HG03064 (cell line): ENCODE measurements at regions not wholly inside any gene's neighbourhood (a gene's known extent, or its start where the extent isn't known, plus 50 kb on each side); places are given as distances from the start of the nearest gene placed in this dataset.
"Not testable (repeated sequence)": the region's sequence is repeated elsewhere in the genome, so short reads cannot be mapped to it uniquely, and the experiment has no call there.

Experiments used
- ATAC-seq: cut with Tn5 transposase; IDR thresholded peaks from one replicate; pipeline ENCODE4 v1.9.1; 2021; ENCODE audit warnings: low read depth; ENCODE audit not compliant: unreplicated experiment

GRCh38 chr12:67892259-67893021 is 96.8 kb upstream of the IFNG-AS1 start:
- ATAC-seq: no peak

GRCh38 chr12:67893022-67893580 is 96.1 kb upstream of the IFNG-AS1 start:
- no peak for ATAC-seq

- not testable (repeated sequence) for ATAC-seq
Measured at GRCh38 chr12:67900418-67900817, 88.8 kb upstream of the IFNG-AS1 start.

- ATAC-seq: no peak
Measured at GRCh38 chr12:67909091-67909531, 80.1 kb upstream of the IFNG-AS1 start.

- ATAC-seq: no peak
Measured at GRCh38 chr12:67909681-67910080, 79.6 kb upstream of the IFNG-AS1 start.

- ATAC-seq: no peak
Measured at GRCh38 chr12:67910360-67911274, 78.6 kb upstream of the IFNG-AS1 start.

- ATAC-seq: no peak
Measured at GRCh38 chr12:67911275-67911600, 78.0 kb upstream of the IFNG-AS1 start.

GRCh38 chr12:67911789-67912188 is 77.5 kb upstream of the IFNG-AS1 start:
- no peak for ATAC-seq

- no peak for ATAC-seq
Measured at GRCh38 chr12:67915335-67915851, 73.9 kb upstream of the IFNG-AS1 start.

- no peak for ATAC-seq
Measured at GRCh38 chr12:67916266-67916970, 72.8 kb upstream of the IFNG-AS1 start.

GRCh38 chr12:67917811-67918210 is 71.4 kb upstream of the IFNG-AS1 start:
- no peak for ATAC-seq

GRCh38 chr12:67918441-67918840 is 70.8 kb upstream of the IFNG-AS1 start:
- no peak for ATAC-seq

GRCh38 chr12:67919406-67919805 is 69.8 kb upstream of the IFNG-AS1 start:
- ATAC-seq: no peak

- no peak for ATAC-seq
Measured at GRCh38 chr12:67920413-67920812, 68.8 kb upstream of the IFNG-AS1 start.

- ATAC-seq: no peak
Measured at GRCh38 chr12:67921286-67921685, 68.0 kb upstream of the IFNG-AS1 start.

- ATAC-seq: no peak
Measured at GRCh38 chr12:67922245-67922644, 67.0 kb upstream of the IFNG-AS1 start.

GRCh38 chr12:67925077-67925476 is 64.2 kb upstream of the IFNG-AS1 start:
- ATAC-seq: no peak

- no peak for ATAC-seq
Measured at GRCh38 chr12:67925552-67925951, 63.7 kb upstream of the IFNG-AS1 start.

GRCh38 chr12:67926063-67926462 is 63.2 kb upstream of the IFNG-AS1 start:
- ATAC-seq: no peak

- no peak for ATAC-seq
Measured at GRCh38 chr12:67927324-67927723, 61.9 kb upstream of the IFNG-AS1 start.

GRCh38 chr12:67927815-67928214 is 61.4 kb upstream of the IFNG-AS1 start:
- no peak for ATAC-seq
